H9 (cell line): ENCODE measurements at regions not wholly inside any gene's neighbourhood (a gene's known extent, or its start where the extent isn't known, plus 50 kb on each side); places are given as distances from the start of the nearest gene placed in this dataset.

ENCODE experiments used
- DNase-seq: peaks from one replicate; pipeline ENCODE4 v3.0.0-alpha.2; 2017
- H2AFZ ChIP-seq: one replicate; pipeline ENCODE4 v1.6.1; 2013; ENCODE audit warnings: mild to moderate bottlenecking, low read length, control low read depth, moderate library complexity
- H2AK5ac ChIP-seq: 2 replicates; pipeline ENCODE4 v1.6.1; 2013; ENCODE audit warnings: low read length, control low read depth, mixed read lengths; ENCODE audit not compliant: insufficient read length
- H2BK120ac ChIP-seq: one replicate; pipeline ENCODE4 v1.6.1; 2013; ENCODE audit warnings: low read depth, mild to moderate bottlenecking, low read length, control low read depth, inconsistent platforms; ENCODE audit not compliant: poor library complexity, severe bottlenecking
- H2BK12ac ChIP-seq: 2 replicates; pipeline ENCODE4 v1.6.1; 2013; ENCODE audit warnings: low read length, control low read depth, mixed read lengths, low read depth; ENCODE audit not compliant: insufficient read length
- H2BK15ac ChIP-seq: 2 replicates; pipeline ENCODE4 v1.6.1; 2013; ENCODE audit warnings: low read depth, low read length, control low read depth
- H2BK20ac ChIP-seq: one replicate; pipeline ENCODE4 v1.6.1; 2013; ENCODE audit warnings: low read depth, mild to moderate bottlenecking, low read length, control low read depth, inconsistent platforms; ENCODE audit not compliant: poor library complexity, severe bottlenecking
- H2BK5ac ChIP-seq: 2 replicates; pipeline ENCODE4 v1.6.1; 2013; ENCODE audit warnings: low read length, control low read depth, mixed read lengths; ENCODE audit not compliant: insufficient read length
- H3K14ac ChIP-seq: 2 replicates; pipeline ENCODE4 v1.6.1; 2013; ENCODE audit warnings: low read length, control low read depth; ENCODE audit not compliant: insufficient read depth
- H3K18ac ChIP-seq: 2 replicates; pipeline ENCODE4 v1.6.1; 2013; ENCODE audit warnings: low read depth, mild to moderate bottlenecking, mixed read lengths, low read length, control low read depth; ENCODE audit not compliant: insufficient read length
- H3K23ac ChIP-seq: 2 replicates; pipeline ENCODE4 v1.6.1; 2013; ENCODE audit warnings: low read length, control low read depth, mixed read lengths, low read depth; ENCODE audit not compliant: insufficient read length
- H3K23me2 ChIP-seq: 2 replicates; pipeline ENCODE4 v1.6.1; 2013; ENCODE audit warnings: low read depth, mild to moderate bottlenecking, mixed read lengths, low read length, control low read depth; ENCODE audit not compliant: insufficient read length, poor library complexity, severe bottlenecking
- H3K27ac ChIP-seq: 2 replicates; pipeline ENCODE4 v1.5.1; 2013; ENCODE audit warnings: low read length, control low read depth, mixed read lengths, low read depth; ENCODE audit not compliant: insufficient read length
- H3K27me3 ChIP-seq: 2 replicates; pipeline ENCODE4 v1.6.1; 2013; ENCODE audit warnings: low read length, control low read depth, inconsistent platforms; ENCODE audit not compliant: insufficient read depth
- H3K4ac ChIP-seq: 2 replicates; pipeline ENCODE4 v1.6.1; 2013; ENCODE audit warnings: low read depth, mild to moderate bottlenecking, control low read depth, inconsistent platforms, low read length, moderate library complexity
- H3K4me1 ChIP-seq: 2 replicates; pipeline ENCODE4 v1.6.1; 2013; ENCODE audit warnings: low read length, control low read depth, inconsistent platforms; ENCODE audit not compliant: insufficient read depth
- H3K4me2 ChIP-seq: 2 replicates; pipeline ENCODE4 v1.6.1; 2013; ENCODE audit warnings: low read length, control low read depth, mixed read lengths; ENCODE audit not compliant: insufficient read length, insufficient read depth
- H3K56ac ChIP-seq: 2 replicates; pipeline ENCODE4 v1.6.1; 2013; ENCODE audit warnings: low read depth, mild to moderate bottlenecking, mixed read lengths, low read length, control low read depth; ENCODE audit not compliant: insufficient read length
- H3K79me1 ChIP-seq: 2 replicates; pipeline ENCODE4 v1.6.1; 2013; ENCODE audit warnings: low read depth, mild to moderate bottlenecking, moderate library complexity, low read length, control low read depth, inconsistent platforms; ENCODE audit not compliant: insufficient read depth, poor library complexity, severe bottlenecking
- H3K79me2 ChIP-seq: 2 replicates; pipeline ENCODE4 v1.6.1; 2013; ENCODE audit warnings: low read length, control low read depth, inconsistent platforms; ENCODE audit not compliant: insufficient read depth
- H3K9ac ChIP-seq: 2 replicates; pipeline ENCODE4 v1.6.1; 2013; ENCODE audit warnings: low read length, control low read depth, mixed read lengths; ENCODE audit not compliant: insufficient read length; ENCODE audit errors: extremely low read depth
- H3K9me3 ChIP-seq: one replicate; pipeline ENCODE4 v1.6.1; 2013; ENCODE audit warnings: low read depth, low read length, inconsistent platforms; ENCODE audit not compliant: control insufficient read depth
- H3T11ph ChIP-seq: one replicate; pipeline ENCODE4 v1.6.1; 2013; ENCODE audit warnings: mild to moderate bottlenecking, low read length, control low read depth, inconsistent platforms
- H4K20me1 ChIP-seq: one replicate; pipeline ENCODE4 v1.6.1; 2013; ENCODE audit not compliant: control insufficient read depth, insufficient read length, insufficient read depth
- H4K5ac ChIP-seq: 2 replicates; pipeline ENCODE4 v1.6.1; 2013; ENCODE audit warnings: low read depth, mild to moderate bottlenecking, mixed read lengths, low read length, control low read depth; ENCODE audit not compliant: insufficient read length
- H4K8ac ChIP-seq: replicated peaks from 2 replicates; pipeline ENCODE4 v1.6.1; 2013; ENCODE audit warnings: low read length, control low read depth, mixed read lengths, low read depth; ENCODE audit not compliant: insufficient read length
- H4K91ac ChIP-seq: 2 replicates; pipeline ENCODE4 v1.6.1; 2013; ENCODE audit warnings: low read depth, mild to moderate bottlenecking, moderate library complexity, mixed read lengths, low read length, control low read depth; ENCODE audit not compliant: insufficient read length
- H3K27ac Mint-ChIP-seq, 3 experiments: 2 replicates in 2 of 3; 3 replicates in 1 of 3; pipeline ENCODE4 v1.8.0; 2020 to 2021; ENCODE audit warnings: mixed read lengths in 3 of 3, mild to moderate bottlenecking in 1 of 3, moderate library complexity in 1 of 3
- H3K27me3 Mint-ChIP-seq: 2 replicates; pipeline ENCODE4 v1.8.0; 2021; ENCODE audit warnings: low read depth, mild to moderate bottlenecking, moderate library complexity, mixed read lengths
- H3K36me3 Mint-ChIP-seq, 3 experiments: 2 replicates in 2 of 3; 3 replicates in 1 of 3; pipeline ENCODE4 v1.8.0; 2020 to 2021; ENCODE audit warnings: low read depth in 3 of 3, mixed read lengths in 3 of 3; ENCODE audit not compliant: insufficient read depth in 1 of 3
- H3K4me1 Mint-ChIP-seq, 2 experiments: 2 replicates each; pipeline ENCODE4 v1.8.0; 2020; ENCODE audit warnings: mixed read lengths in 2 of 2
- H3K4me3 Mint-ChIP-seq, 2 experiments: 2 replicates in 1 of 2; 3 replicates in 1 of 2; pipeline ENCODE4 v1.8.0; 2020 to 2021; ENCODE audit warnings: mild to moderate bottlenecking in 2 of 2, mixed read lengths in 2 of 2, moderate library complexity in 1 of 2
- H3K9me3 Mint-ChIP-seq, 2 experiments: 2 replicates in 1 of 2; 3 replicates in 1 of 2; pipeline ENCODE4 v1.8.0; 2020; ENCODE audit warnings: mild to moderate bottlenecking in 2 of 2, mixed read lengths in 2 of 2, moderate library complexity in 1 of 2
- WGBS: extraction: QIAGEN DNeasy Blood & Tissue Kit; methylation state at CpG from one replicate; pipeline ENCODE4 v1.1.7; 2013; ENCODE audit warnings: missing lambda C conversion rate, low lambda C conversion rate, mixed read lengths; ENCODE audit not compliant: insufficient read length; ENCODE audit errors: extremely low coverage; 5-methylcytosine and 5-hydroxymethylcytosine counted together
- TF ChIP-seq, protein P1 (sequence below): fragments of 200-600 bp; sonication (generic); conservative IDR thresholded peaks from 3 replicates; pipeline ENCODE4 v1.8.0; 2021; ENCODE audit warnings: antibody characterized with exemption, mild to moderate bottlenecking

DNA sequence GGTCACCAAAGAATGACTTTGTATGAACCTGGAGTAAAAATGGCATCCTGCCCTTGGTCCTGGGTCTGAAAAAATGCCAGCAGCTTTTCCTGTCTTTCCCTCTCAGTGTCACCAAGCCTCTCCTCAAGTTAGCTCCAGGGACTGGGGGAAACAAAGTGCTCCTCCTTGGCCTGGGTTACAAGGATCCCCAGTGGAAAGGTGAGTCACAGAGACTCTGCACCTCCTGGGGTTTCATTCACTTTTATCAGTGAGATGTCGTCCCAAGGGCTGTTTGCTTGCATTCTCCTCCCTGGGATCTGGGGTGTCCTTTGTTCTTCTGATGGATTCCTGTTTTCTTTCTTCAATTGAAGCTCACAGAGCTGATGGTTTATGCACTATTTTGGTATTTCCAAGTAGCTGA is 93.2 kb upstream of the CSNK1A1L start:
- H3K23me2 ChIP-seq: no peaks in the 10 kb centered on the region
- Mint-ChIP-seq H3K36me3 (peaks cover 0 to 17% (median 0%) of the 10 kb centered on the region in 3 experiments; a peak in 4 of 7 replicates), H3K27ac (peak overlapping the region; percentile 80 to 98 (median 94)), H3K4me1 (peaks cover 47 to 50% of the 10 kb centered on the region in 2 experiments), H3K9me3 (peaks cover 0 to 2% of the 10 kb centered on the region in 2 experiments; a peak in 1 of 5 replicates), H3K4me3 (no peak overlapping the region; a peak in 1 of 5 replicates), H3K27me3 (no peaks in the 10 kb centered on the region; the same call in 1 of the 2 replicates)
- H3K4me2 ChIP-seq: no peak overlapping the region
- H2BK5ac ChIP-seq: no peak overlapping the region
- H2BK20ac ChIP-seq: no peak overlapping the region
- H3K4me1 ChIP-seq: peaks cover 7% of the 10 kb centered on the region; the same call in 1 of the 2 replicates
- no peaks in the 10 kb centered on the region for H3K9me3 ChIP-seq
- 0 out of 2 replicates have a peak overlapping the region, but pooled peaks have one; percentile 33 for H3K14ac ChIP-seq
- peak overlapping the region; percentile 40 for H3K27ac ChIP-seq
- no peak overlapping the region for H3K4ac ChIP-seq
- TF ChIP-seq, protein P1, sequence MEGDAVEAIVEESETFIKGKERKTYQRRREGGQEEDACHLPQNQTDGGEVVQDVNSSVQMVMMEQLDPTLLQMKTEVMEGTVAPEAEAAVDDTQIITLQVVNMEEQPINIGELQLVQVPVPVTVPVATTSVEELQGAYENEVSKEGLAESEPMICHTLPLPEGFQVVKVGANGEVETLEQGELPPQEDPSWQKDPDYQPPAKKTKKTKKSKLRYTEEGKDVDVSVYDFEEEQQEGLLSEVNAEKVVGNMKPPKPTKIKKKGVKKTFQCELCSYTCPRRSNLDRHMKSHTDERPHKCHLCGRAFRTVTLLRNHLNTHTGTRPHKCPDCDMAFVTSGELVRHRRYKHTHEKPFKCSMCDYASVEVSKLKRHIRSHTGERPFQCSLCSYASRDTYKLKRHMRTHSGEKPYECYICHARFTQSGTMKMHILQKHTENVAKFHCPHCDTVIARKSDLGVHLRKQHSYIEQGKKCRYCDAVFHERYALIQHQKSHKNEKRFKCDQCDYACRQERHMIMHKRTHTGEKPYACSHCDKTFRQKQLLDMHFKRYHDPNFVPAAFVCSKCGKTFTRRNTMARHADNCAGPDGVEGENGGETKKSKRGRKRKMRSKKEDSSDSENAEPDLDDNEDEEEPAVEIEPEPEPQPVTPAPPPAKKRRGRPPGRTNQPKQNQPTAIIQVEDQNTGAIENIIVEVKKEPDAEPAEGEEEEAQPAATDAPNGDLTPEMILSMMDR: no peak
- H3K18ac ChIP-seq: no peak overlapping the region
- no peak overlapping the region for H3K56ac ChIP-seq
- no peak overlapping the region for H4K5ac ChIP-seq
- no peaks in the 10 kb centered on the region for H3K79me2 ChIP-seq
- H2AK5ac ChIP-seq: no peak overlapping the region
- no peak overlapping the region for H3K23ac ChIP-seq
- no peak overlapping the region for H2BK120ac ChIP-seq
- no peak overlapping the region for H2AFZ ChIP-seq
- no peak overlapping the region for H2BK12ac ChIP-seq
- no peak overlapping the region for H3T11ph ChIP-seq
- no CpG with 5 or more reads among the region's 1 CpG for WGBS
- H3K9ac ChIP-seq: no peak overlapping the region
- H4K8ac ChIP-seq: no peak overlapping the region
- H4K91ac ChIP-seq: no peak overlapping the region
- H3K27me3 ChIP-seq: no peaks in the 10 kb centered on the region
- no peaks in the 10 kb centered on the region for H3K79me1 ChIP-seq
- no peaks in the 10 kb centered on the region for H4K20me1 ChIP-seq
- H2BK15ac ChIP-seq: no peak overlapping the region
- DNase-seq: peak; percentile 51
